GM12872 (cell line): ENCODE measurements at regions not wholly inside any gene's neighbourhood (a gene's known extent, or its start where the extent isn't known, plus 50 kb on each side); places are given as distances from the start of the nearest gene placed in this dataset.

Source experiments
- CTCF ChIP-seq: IDR thresholded peaks from 3 replicates; pipeline ENCODE4 v1.5.1; 2011; ENCODE audit warnings: low read depth, mild to moderate bottlenecking, low read length, moderate library complexity; ENCODE audit not compliant: insufficient read depth

- TF ChIP-seq CTCF, result no peak
These were observed 64.7 kb downstream of the DHCR7 start for GRCh38 chr11:71383461-71383860.

DNA sequence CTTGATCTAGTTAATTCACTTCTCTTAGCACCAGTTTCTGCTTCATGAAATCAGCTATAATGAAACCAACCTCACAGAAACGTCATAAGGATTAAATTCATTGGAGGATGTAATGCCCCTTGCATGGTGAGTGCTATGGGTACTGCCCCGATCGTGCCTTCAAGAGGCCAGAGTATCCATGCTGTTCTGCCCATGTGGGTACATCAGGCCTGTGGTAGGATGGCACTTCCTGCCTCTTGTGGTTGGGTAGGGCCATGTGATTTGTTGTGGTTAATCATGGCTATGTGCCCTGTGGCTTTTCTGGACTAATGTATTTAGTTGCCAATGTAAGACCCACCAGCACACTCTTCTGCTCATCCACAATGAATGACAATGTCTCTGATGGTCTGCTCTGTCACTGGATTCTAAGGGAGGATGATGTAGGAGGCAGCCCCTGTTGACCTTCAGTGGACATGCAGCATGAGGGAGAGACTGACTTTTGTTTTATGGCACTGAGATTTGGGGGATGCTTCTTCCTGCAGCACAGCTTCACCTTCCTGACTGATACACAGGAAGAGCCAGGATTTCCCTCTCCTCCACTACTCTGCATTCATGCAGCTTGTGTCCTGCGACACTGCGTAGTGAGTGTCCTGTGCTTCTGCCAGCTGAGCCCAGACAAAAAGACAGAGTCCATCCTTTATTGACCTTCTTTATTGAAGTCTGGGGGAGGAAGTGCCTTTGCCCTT, 66.2 kb downstream of the DHCR7 start:
- TF ChIP-seq CTCF, result no peak

- no peak for TF ChIP-seq CTCF
These were observed 68.5 kb downstream of the DHCR7 start for GRCh38 chr11:71379701-71380100.

GRCh38 chr11:71373791-71374454, 74.3 kb downstream of the DHCR7 start:
- TF ChIP-seq CTCF, result no peak

DNA sequence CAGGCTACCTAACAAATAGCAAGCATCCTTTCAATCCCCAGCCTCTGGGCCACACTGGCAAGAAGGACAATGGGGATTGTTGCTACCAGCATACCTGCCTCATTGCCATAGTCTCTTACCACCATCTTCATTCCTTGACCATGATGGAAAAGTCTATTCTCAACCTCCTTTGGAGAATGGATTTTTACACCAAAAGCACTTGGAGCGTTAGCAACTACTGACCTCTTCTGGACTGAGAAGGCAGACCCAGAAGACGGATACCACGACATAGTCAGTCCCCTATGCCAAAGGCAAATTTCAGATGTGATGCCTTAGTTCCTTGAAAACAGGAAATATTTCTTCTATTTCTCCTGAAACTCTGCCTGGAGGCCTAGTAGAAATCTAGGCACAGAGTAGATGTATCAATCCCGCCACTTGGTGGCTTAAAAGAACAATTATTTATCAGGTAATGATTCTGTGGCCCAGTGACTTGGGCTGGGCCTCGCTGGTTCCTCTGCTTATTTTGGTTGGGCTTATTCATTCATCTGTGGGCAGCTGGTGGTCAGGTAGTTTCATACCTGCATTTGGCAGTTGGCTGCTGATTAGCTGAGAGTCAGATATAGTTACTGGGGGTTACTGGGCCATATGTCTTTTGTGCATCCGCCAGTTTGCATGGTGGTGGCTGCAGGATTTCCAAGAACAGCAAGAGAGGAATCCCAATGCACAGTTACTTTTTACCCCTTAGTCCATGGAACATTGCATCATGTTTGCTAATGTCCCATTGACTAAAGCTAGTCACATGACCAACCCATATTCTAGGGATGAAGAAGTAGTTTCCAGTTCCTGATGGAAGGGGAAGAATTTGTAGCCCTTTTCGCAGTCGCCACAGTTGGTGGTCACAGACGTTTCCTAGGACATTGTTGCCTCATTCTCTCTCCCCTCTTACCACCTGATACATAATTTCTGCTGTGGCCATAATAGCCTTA, 75.2 kb downstream of the DHCR7 start:
- peak; percentile 43 for TF ChIP-seq CTCF

- TF ChIP-seq CTCF, result no peak
These were observed 76.5 kb downstream of the DHCR7 start for GRCh38 chr11:71371674-71372069.
